Activated CD8-positive, alpha-beta T cell treated with anti-CD3 and anti-CD28 coated beads, Interleukin-2, amount 10 ng/mL, durations not matched to agents 7 days and 5 days (primary cell): ENCODE measurements at regions not wholly inside any gene's neighbourhood (a gene's known extent, or its start where the extent isn't known, plus 50 kb on each side); places are given as distances from the start of the nearest gene placed in this dataset.
"Not testable (repeated sequence)": the region's sequence is repeated elsewhere in the genome, so short reads cannot be mapped to it uniquely, and the experiment has no call there.

Experiments
- ATAC-seq: fragments of 150-1000 bp; cut with Tn5 transposase; one replicate; pipeline ENCODE4 v1.10.0; 2021; ENCODE audit warnings: moderate library complexity
- CTCF ChIA-PET: fragments of 350-600 bp; sonication (Branson Sonifier 250); formaldehyde crosslinking; loops from one replicate; lab custom pipeline; 2021; ENCODE audit warnings: antibody characterized with exemption; lab: Charles Lee
- POLR2A ChIA-PET: fragments of 350-600 bp; sonication (Branson Sonifier 250); formaldehyde crosslinking; loops from one replicate; lab custom pipeline; 2021; ENCODE audit warnings: antibody characterized with exemption; lab: Charles Lee
- DNase-seq: peaks from one replicate; pipeline ENCODE4 v3.0.0-alpha.2; 2020
- H3K27ac Mint-ChIP-seq: one replicate; pipeline ENCODE4 v1.8.0; 2021; ENCODE audit warnings: mild to moderate bottlenecking, mixed read lengths
- H3K27me3 Mint-ChIP-seq: one replicate; pipeline ENCODE4 v1.8.0; 2021; ENCODE audit warnings: low read depth, mixed read lengths
- H3K36me3 Mint-ChIP-seq: one replicate; pipeline ENCODE4 v1.8.0; 2021; ENCODE audit warnings: low read depth, mixed read lengths
- H3K4me1 Mint-ChIP-seq: one replicate; pipeline ENCODE4 v1.8.0; 2021; ENCODE audit warnings: low read depth, mixed read lengths
- H3K4me3 Mint-ChIP-seq: one replicate; pipeline ENCODE4 v1.8.0; 2021; ENCODE audit warnings: mild to moderate bottlenecking, mixed read lengths
- H3K9me3 Mint-ChIP-seq: one replicate; pipeline ENCODE4 v1.8.0; 2022; ENCODE audit warnings: mixed read lengths; ENCODE audit not compliant: insufficient read depth

DNA sequence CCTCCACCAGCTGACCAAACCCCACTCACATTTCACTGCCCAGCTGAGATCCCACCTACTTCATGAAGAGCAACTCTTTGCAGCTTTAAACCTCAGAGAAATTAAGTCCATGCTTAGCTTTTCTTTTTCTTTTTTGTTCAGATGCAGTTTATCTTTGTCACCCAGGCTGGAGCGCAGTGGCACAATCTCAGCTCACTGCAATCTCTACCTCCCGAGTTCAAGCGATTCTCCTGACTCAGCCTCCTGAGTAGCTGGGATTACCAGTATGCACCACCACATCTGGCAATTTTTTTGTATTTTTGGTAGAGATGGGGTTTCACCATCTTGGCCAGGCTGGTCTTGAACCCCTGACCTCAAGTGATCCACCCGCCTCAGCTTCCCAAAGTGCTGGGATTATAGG is 70.1 kb upstream of the ZSCAN2 start:
- DNase-seq, ATAC-seq, POLR2A ChIA-PET, H3K9me3 Mint-ChIP-seq, H3K27me3 Mint-ChIP-seq, H3K27ac Mint-ChIP-seq, H3K4me3 Mint-ChIP-seq, H3K36me3 Mint-ChIP-seq, CTCF ChIA-PET: not testable (repeated sequence)
- peaks cover 14% of the 10 kb centered on the region for H3K4me1 Mint-ChIP-seq

DNA sequence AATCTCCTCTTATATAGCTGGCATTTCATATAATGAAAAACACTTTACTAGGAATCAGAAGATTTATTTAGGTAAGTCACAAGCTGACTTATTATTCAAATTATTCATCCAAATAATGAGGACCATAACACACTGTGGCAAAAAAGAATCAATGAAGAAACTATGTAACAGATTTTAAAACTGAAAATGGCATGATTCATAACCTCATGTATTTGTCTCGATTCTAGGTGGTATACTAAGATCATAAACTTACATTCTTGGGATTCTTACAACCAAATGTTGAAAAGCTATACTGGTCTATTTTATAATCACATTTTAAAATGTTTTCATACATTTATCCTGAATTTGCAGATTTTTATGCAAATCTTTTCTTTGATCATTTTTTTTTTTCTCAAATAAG is 69.6 kb upstream of the ZSCAN2 start:
- H3K9me3 Mint-ChIP-seq, H3K27ac Mint-ChIP-seq, H3K4me3 Mint-ChIP-seq, DNase-seq, ATAC-seq, CTCF ChIA-PET, H3K27me3 Mint-ChIP-seq, POLR2A ChIA-PET, H3K36me3 Mint-ChIP-seq: not testable (repeated sequence)
- peaks cover 12% of the 10 kb centered on the region for H3K4me1 Mint-ChIP-seq

DNA sequence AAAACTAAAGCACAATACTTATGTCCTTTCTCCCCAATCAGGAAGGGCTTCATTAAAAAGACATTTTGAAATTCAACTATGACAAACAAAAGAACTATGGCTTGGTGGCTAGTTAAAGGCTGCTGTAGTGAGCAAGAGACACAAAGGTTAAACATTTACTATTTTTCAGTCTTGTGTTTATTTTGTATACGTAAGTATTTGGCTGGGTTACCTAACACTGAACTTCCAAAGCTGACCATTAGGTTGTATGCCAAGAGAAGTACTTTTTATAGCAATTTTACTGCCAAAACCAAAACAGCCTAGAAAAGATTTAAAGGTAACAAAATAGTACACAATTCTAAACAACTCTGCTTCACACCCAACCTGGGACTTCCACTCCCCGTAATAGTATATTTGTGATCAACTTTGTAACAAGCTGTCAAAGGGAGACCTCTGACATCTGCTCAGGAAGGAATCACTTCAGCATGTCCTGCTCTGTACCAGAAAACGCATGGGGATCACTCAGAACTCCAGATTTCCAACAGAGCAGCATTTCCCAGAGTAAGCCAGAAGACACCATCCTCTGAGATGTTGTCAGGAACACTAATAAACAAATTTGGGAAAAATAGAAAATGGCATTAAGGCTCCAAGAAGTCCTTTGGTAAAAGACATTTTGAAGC is 69.0 kb upstream of the ZSCAN2 start:
- H3K4me3 Mint-ChIP-seq, H3K27me3 Mint-ChIP-seq, ATAC-seq, POLR2A ChIA-PET, H3K36me3 Mint-ChIP-seq, DNase-seq, H3K27ac Mint-ChIP-seq, H3K9me3 Mint-ChIP-seq, CTCF ChIA-PET: not testable (repeated sequence)
- H3K4me1 Mint-ChIP-seq, result peaks cover 12% of the 10 kb centered on the region

DNA sequence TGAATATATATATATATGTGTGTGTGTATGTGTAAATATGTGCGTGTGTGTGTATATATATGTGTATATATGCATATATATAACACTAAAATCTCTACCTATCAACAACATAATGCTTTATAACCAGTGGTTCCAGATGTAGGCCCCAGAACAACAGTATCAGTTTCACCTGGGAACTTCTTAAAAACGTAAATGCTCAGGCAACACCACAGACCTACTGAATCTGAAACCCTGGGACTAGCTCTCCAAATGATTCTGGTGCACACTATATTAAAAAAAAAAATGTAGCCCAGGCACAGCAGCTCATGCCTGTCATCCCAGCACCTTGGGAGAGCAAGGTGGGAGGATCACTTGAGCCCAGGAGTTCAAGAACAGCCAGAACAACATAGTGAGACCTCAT is 67.1 kb upstream of the ZSCAN2 start:
- H3K9me3 Mint-ChIP-seq, H3K4me3 Mint-ChIP-seq, H3K27ac Mint-ChIP-seq, DNase-seq, CTCF ChIA-PET, H3K36me3 Mint-ChIP-seq, POLR2A ChIA-PET, H3K27me3 Mint-ChIP-seq, ATAC-seq: not testable (repeated sequence)
- peaks cover 12% of the 10 kb centered on the region for H3K4me1 Mint-ChIP-seq

DNA sequence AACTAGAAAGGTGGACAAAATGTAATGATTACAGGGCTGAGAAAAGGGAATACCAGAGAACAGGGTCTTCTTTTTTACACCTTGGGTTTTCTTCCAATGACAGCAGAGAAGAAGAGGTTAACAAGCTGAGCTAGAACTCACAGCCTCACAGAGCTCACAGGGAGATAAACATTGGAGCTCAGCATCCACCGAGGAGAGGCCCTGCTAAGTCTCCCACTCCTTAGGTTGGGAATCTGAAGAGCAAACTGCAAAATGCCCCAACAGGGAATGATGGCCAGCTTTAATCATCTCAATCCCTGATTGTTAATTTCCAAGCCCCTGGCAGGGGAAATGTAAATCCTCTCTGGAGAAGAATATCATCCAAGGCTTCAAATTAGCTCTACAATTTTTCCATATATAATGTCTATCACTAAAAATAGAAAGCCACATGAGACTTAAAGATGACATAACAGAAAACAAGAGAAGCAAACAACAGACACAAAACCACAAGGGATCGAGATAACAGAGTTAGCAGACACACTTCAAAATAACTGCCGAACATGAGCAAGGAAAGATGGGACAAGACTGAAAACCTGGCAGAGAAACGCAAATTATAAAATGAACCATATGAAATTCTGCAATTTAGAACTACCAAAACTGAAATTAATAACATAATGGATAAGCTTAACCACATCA is 66.1 kb upstream of the ZSCAN2 start:
- POLR2A ChIA-PET, H3K9me3 Mint-ChIP-seq, ATAC-seq, H3K27me3 Mint-ChIP-seq, DNase-seq, H3K27ac Mint-ChIP-seq, H3K36me3 Mint-ChIP-seq, H3K4me3 Mint-ChIP-seq: not testable (repeated sequence)
- CTCF ChIA-PET, result interaction anchor here (1.2 kb wide), 1 partner anchor 37 kb away, joined by 3 read pairs; no protein-coding TSS in a partner anchor
- peaks cover 12% of the 10 kb centered on the region for H3K4me1 Mint-ChIP-seq

DNA sequence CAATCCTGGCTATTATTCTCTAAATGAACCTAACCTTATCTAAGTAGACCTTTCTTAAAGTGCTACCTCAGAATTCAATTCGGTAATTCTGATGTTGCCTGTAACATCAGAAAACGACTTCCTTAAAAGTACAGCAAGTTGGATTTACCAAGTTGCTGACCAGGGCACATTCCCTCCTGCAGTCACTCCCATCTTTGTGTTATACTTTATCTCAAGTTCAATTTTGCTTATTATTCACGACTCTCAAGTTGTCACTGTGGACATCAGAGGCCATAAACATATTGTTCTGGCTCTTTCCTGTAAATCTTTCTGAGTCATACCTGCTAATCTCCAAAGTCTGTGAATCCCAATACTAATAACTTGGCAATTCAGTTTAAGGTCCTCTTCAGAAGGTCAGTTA is 64.6 kb upstream of the ZSCAN2 start:
- DNase-seq, ATAC-seq, H3K36me3 Mint-ChIP-seq, H3K27me3 Mint-ChIP-seq, H3K4me3 Mint-ChIP-seq, H3K27ac Mint-ChIP-seq, POLR2A ChIA-PET, H3K9me3 Mint-ChIP-seq, CTCF ChIA-PET: not testable (repeated sequence)
- H3K4me1 Mint-ChIP-seq, result peaks cover 12% of the 10 kb centered on the region

DNA sequence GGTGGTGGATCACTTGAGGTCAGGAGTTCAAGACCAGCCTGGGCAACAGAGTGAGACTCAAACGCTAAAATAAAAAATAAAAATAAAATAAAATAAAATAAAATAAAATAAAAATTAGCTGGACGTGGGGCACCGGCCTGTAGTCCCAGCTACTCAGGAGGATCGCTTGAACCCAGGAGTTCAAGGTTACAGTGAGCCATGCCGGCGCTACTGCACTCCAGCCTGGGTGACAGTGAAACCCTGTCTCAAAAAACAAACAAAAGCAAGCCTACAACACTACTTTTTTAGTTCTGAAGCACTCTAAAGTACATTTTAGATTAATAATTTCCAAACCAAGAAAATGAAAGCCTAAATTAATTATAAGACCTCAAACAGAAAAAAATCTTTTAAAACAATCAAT is 56.2 kb upstream of the ZSCAN2 start:
- H3K27me3 Mint-ChIP-seq, ATAC-seq, POLR2A ChIA-PET, H3K9me3 Mint-ChIP-seq, H3K4me3 Mint-ChIP-seq, H3K27ac Mint-ChIP-seq, DNase-seq, CTCF ChIA-PET: not testable (repeated sequence)
- H3K36me3 Mint-ChIP-seq, result peaks cover 19% of the 10 kb centered on the region
- H3K4me1 Mint-ChIP-seq, result peaks cover 19% of the 10 kb centered on the region

DNA sequence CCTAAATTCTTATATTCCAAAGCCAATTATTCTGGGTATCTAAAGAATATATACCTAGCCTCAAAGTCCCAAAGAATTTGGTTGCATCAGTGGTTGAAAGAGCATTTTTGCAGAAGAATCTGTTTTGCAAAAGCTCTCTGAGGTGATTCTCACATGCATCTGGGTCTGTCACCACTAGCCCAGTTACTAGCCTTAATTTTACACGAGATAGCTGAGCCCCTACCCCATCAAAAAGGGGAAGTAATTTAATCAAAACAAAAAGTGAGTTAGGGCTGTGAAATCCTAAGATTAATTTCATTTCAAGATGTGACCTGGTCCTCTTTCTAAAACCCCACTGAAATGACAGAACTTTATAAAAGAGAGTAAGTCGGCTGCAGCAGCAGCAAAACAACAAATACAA is 53.7 kb upstream of the ZSCAN2 start:
- peaks cover 16% of the 10 kb centered on the region for H3K36me3 Mint-ChIP-seq
- POLR2A ChIA-PET, H3K27ac Mint-ChIP-seq, DNase-seq, H3K9me3 Mint-ChIP-seq, ATAC-seq, H3K27me3 Mint-ChIP-seq, CTCF ChIA-PET, H3K4me3 Mint-ChIP-seq: not testable (repeated sequence)
- peaks cover 21% of the 10 kb centered on the region for H3K4me1 Mint-ChIP-seq

DNA sequence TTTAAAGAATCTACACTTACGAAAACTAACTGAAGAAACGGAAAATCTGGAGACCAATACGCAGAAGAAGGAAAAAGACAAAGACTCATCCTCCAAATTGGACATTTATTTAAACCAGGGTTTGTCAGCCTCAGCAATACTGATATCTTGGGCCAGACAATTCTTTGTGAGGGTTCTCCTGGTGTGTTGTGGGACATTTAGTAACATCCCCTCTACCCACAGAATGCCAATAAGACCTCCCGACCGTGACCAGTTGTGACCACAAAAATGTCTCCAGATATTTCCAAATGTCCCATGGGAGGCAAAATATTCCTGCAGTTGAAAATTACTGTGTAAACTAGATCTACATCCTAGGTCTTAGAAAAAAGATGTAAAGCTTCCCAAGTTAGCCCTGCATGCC is 50.3 kb upstream of the ZSCAN2 start:
- H3K27me3 Mint-ChIP-seq, H3K27ac Mint-ChIP-seq, DNase-seq, H3K4me3 Mint-ChIP-seq, CTCF ChIA-PET, H3K9me3 Mint-ChIP-seq, ATAC-seq, POLR2A ChIA-PET: not testable (repeated sequence)
- peaks cover 22% of the 10 kb centered on the region for H3K36me3 Mint-ChIP-seq
- H3K4me1 Mint-ChIP-seq, result peaks cover 26% of the 10 kb centered on the region
